ENCODE measurements at regions not wholly inside any gene's neighbourhood (a gene's known extent, or its start where the extent isn't known, plus 50 kb on each side); places are given as distances from the start of the nearest gene placed in this dataset.

DNA sequence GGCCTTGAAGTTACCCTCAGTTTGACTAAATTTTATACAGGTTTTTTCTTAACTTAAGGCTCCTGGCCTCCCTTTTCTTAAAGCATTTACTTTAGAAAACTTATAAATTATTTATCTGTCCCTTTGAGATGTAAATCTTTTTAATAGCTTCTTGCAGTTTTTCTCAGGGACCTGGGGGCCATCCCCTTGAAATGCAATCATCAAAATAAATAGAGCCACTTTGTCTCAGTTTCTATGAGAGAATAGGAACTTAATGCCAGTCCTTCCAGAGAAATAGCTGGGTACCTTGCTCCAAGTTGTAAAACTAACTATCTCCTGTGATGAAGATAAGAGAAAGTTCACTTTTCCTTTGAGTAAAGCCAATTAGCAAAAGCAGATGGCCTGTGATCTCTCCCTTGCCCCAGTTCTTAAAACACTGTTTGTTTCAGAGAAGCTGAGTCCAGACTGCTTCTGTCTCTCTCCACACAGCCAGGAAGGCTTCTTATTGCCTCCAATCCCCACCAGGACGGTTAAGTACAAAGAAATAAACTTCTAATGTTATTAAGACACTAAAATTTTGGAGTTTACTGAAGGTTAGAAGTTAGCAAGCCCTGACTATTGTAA, 913.1 kb downstream of the OLFM4 start:
- CTCF ChIA-PET: no interaction called here
- H3K36me3 ChIP-seq (ENCODE audit: control insufficient read depth in 2 of 2, extremely low read depth in 1 of 2, insufficient read depth in 2 of 2, low read length in 2 of 2): no peaks in the 10 kb centered on the region
- no peaks in the 10 kb centered on the region for H3K79me2 ChIP-seq (ENCODE audit: control insufficient read depth, insufficient read depth, low read length)
- no peaks in the 10 kb centered on the region for H4K20me1 ChIP-seq (replicated peaks; ENCODE audit: control insufficient read depth, extremely low read depth, insufficient read depth, low read length)
- H3K27ac ChIP-seq (ENCODE audit: insufficient read depth, low read depth, low read length): no peak overlapping the region
- H3K9me3 ChIP-seq (replicated peaks; ENCODE audit: control insufficient read depth, insufficient read depth, low read length): peaks cover 5% of the 10 kb centered on the region
- FAIRE-seq (no peak), DNase-seq (ENCODE audit: low read depth, low spot score) (no peak)
- dilution Hi-C loops (cut with MboI; ENCODE audit: extremely low pct_ligation_motif_present, low sequenced_read_pairs) (no loop called here), intact Hi-C loops (cut with micrococcal nuclease) (no loop called here)
- no peak overlapping the region for H3K9ac ChIP-seq (replicated peaks; ENCODE audit: extremely low read depth, insufficient read depth, low read length)
- POLR2A ChIA-PET: no interaction called here
- no peaks in the 10 kb centered on the region for H3K4me1 ChIP-seq (ENCODE audit: control insufficient read depth, extremely low read depth, insufficient read depth, low read length)
- H3K4me3 ChIP-seq (replicated peaks in 1 of 3; ENCODE audit: insufficient read depth in 1 of 3, low read depth in 1 of 3, low read length in 3 of 3): no peak overlapping the region
- H2AFZ ChIP-seq (ENCODE audit: low read depth, low read length): no peak overlapping the region
- H3K9me1 ChIP-seq (replicated peaks; ENCODE audit: control insufficient read depth, extremely low read depth, insufficient read depth, low read length): no peaks in the 10 kb centered on the region
- TF ChIP-seq POLR2A (IDR thresholded peaks at IDR 0.05; ENCODE audit: low read depth, low read length): no peak
- TF ChIP-seq, protein P1, sequence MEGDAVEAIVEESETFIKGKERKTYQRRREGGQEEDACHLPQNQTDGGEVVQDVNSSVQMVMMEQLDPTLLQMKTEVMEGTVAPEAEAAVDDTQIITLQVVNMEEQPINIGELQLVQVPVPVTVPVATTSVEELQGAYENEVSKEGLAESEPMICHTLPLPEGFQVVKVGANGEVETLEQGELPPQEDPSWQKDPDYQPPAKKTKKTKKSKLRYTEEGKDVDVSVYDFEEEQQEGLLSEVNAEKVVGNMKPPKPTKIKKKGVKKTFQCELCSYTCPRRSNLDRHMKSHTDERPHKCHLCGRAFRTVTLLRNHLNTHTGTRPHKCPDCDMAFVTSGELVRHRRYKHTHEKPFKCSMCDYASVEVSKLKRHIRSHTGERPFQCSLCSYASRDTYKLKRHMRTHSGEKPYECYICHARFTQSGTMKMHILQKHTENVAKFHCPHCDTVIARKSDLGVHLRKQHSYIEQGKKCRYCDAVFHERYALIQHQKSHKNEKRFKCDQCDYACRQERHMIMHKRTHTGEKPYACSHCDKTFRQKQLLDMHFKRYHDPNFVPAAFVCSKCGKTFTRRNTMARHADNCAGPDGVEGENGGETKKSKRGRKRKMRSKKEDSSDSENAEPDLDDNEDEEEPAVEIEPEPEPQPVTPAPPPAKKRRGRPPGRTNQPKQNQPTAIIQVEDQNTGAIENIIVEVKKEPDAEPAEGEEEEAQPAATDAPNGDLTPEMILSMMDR (IDR thresholded peaks at IDR 0.05; ENCODE audit: extremely low read depth in 1 of 2, insufficient read depth in 1 of 2, low read depth in 1 of 2, low read length in 2 of 2): no peak
- TF ChIP-seq MYC (IDR thresholded peaks at IDR 0.05; ENCODE audit: low read depth, low read length): no peak
- TF ChIP-seq, protein P2, sequence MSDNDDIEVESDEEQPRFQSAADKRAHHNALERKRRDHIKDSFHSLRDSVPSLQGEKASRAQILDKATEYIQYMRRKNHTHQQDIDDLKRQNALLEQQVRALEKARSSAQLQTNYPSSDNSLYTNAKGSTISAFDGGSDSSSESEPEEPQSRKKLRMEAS (IDR thresholded peaks at IDR 0.05; ENCODE audit: insufficient read depth, insufficient read length): no peak
- TF ChIP-seq GATA2 (IDR thresholded peaks at IDR 0.05; ENCODE audit: insufficient read depth, insufficient read length, low read depth, low read length): no peak
- TF ChIP-seq FOS (IDR thresholded peaks at IDR 0.05; ENCODE audit: borderline replicate concordance, insufficient read depth, low read length): no peak
- no peak for TF ChIP-seq EZH2 (IDR thresholded peaks at IDR 0.05; ENCODE audit: borderline replicate concordance, low read depth, low read length, severe bottlenecking)
- no peak for TF ChIP-seq JUN (IDR thresholded peaks at IDR 0.05; ENCODE audit: borderline replicate concordance, insufficient read depth, insufficient read length, low read depth)
- no peak for TF ChIP-seq POLR2AphosphoS5 (IDR thresholded peaks at IDR 0.05; ENCODE audit: insufficient read depth, low read depth, low read length)
- H3K4me2 ChIP-seq (ENCODE audit: insufficient read depth, low read length): no peak overlapping the region
- no TSS peak for BruUV-seq (replicated peaks)
- H3K27me3 ChIP-seq (ENCODE audit: control insufficient read depth in 2 of 2, insufficient read depth in 2 of 2, low read length in 2 of 2): no peaks in the 10 kb centered on the region
